H7 (cell line): ENCODE measurements at regions not wholly inside any gene's neighbourhood (a gene's known extent, or its start where the extent isn't known, plus 50 kb on each side); places are given as distances from the start of the nearest gene placed in this dataset.

Experiments used
- DNase-seq: peaks from one replicate; pipeline ENCODE4 v3.0.0; 2012
- H3K27me3 ChIP-seq: 2 replicates; pipeline ENCODE4 v1.6.0; 2011; ENCODE audit warnings: mild to moderate bottlenecking, low read length; ENCODE audit not compliant: control insufficient read depth, insufficient read depth
- H3K36me3 ChIP-seq: replicated peaks from 2 replicates; pipeline ENCODE4 v1.5.1; 2011; ENCODE audit warnings: low read length; ENCODE audit not compliant: control insufficient read depth, insufficient read depth
- H3K4me3 ChIP-seq: 2 replicates; pipeline ENCODE4 v1.5.1; 2011; ENCODE audit warnings: low read depth, mild to moderate bottlenecking, control low read depth, low read length, moderate library complexity; ENCODE audit not compliant: insufficient read depth

DNA sequence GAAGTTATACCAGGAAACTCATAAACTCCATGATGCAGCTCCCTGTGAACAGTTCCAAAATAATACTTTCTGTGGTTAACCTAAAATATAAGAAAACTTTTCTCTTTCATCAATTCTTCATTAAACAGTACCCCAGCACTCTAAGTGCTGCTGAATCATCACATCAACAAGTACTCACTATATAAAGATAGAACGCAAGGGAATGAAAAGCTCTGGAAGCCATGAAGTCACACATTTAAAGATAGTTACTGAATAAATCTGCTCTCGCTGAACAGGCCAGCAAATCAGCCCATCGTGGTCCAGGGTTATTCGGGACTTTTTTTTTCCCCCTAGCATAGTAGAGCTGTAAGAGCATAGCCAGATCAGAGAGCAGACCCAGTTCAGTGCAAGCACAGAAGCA is 254.3 kb downstream of the IPMK start:
- Histone ChIP-seq H3K36me3 (no peaks in the 10 kb centered on the region), H3K27me3 (no peaks in the 10 kb centered on the region), H3K4me3 (no peak overlapping the region)
- DNase-seq: no peak

DNA sequence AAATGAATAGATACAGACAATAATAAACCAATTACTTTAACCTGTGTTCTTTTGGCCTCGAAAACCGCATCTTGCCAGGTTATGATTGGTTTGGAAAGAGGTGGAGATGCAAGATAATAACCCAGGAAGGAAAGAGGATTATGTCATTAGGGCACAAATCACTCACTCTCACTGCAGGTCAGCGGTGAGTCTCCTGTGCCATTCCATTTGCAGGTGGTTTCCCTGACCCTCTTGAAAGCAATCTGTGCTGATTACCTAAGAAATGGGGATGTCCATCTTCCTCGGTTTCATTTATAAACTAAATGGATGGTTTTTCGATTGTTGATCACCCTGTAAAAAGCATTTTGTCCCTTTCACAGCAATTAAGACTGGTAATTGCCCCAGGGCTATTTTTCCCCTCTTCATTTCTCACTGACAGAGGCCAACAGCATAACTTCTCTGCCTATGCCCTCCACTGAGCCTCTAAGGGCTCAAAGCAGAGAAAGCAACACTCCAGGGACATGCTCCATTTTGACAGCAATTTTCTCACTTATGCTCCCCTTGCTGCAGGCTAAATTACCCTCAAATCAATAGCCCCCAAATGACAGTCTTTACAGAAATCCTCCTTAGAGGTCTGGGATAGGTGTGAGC is 257.5 kb downstream of the IPMK start:
- DNase-seq: no peak
- Histone ChIP-seq H3K36me3 (no peaks in the 10 kb centered on the region), H3K27me3 (no peaks in the 10 kb centered on the region), H3K4me3 (no peak overlapping the region)

DNA sequence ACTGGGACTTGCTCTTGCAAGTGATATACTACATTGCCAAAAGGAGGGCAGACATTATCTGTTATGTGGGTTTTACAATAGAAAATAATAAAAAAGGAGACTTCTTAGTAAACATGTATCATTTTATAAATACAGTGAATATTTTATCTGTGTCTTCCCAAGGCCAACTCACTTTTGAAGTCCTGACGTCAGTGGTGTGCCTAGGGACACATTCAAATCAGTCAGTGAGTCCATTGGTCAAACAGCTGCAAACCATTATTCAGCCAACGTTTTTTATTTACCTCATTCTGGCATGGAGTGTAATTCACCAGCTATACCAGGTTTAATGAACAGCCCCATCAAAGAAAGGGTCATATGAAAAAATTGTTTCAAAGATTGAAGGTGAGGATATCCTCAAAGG is 263.7 kb downstream of the IPMK start:
- no peak for DNase-seq
- H3K27me3 ChIP-seq: no peaks in the 10 kb centered on the region
- H3K36me3 ChIP-seq: no peaks in the 10 kb centered on the region
- no peak overlapping the region for H3K4me3 ChIP-seq

DNA sequence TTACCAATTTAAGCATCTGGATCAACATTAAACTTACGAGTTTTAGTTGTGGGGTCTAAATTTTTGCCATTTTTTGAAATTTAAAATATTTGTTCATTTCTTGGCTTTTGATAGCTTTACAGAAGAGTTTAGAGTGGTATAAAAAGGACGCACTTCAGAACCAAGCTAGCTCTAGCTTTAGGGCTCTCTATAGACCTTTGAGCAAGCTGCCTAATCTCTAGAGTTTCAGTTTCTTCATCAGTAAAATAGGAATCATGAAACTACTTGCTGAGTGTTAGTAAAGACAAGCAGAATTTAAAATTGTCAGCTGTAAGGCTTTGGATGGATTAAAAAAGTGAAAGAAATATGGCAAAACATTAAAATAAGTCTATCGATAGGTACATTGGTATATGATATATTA is 266.5 kb downstream of the IPMK start:
- Histone ChIP-seq H3K4me3 (no peak overlapping the region), H3K36me3 (no peaks in the 10 kb centered on the region), H3K27me3 (no peaks in the 10 kb centered on the region)
- no peak for DNase-seq

DNA sequence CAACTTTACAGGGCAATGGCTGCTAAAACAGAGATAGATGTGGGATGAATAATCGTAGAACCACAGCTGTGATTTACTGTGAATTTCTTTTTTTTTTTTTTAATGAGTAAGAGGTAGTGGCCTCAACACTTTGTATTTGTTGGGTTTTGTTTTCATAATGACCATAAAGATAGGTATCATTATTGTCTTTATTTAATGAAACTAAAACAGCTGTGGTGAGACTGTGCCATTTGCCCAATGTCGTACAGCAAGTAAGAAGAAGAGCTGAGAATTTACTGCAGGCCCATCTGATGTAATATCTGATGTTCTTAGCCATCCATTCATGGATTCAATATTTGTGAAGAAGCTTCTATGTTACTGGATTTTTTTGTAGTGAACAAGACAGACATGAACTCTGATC is 271.2 kb downstream of the IPMK start:
- Histone ChIP-seq H3K27me3 (no peaks in the 10 kb centered on the region), H3K36me3 (no peaks in the 10 kb centered on the region), H3K4me3 (no peak overlapping the region)
- DNase-seq: no peak

DNA sequence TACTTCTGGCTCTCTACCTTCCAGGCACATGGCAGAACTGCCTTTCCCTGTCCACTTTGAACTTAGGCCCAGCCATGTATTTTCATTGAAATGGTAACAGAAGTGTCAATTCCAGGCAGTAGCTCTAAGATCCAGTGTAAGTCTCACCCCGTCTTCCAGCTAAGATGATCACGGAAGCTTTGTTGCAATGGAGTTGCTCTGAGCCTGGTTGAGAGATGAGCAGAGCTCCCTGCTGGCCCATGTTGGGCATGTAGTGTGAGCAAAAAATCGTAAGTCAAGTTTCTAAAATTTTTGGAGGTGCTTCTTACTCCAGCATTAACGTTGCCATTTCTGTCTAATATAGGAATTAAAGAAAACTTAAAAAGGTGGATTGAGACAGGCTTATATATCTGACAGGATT is 274.4 kb downstream of the IPMK start:
- no peaks in the 10 kb centered on the region for H3K36me3 ChIP-seq
- no peak for DNase-seq
- no peaks in the 10 kb centered on the region for H3K27me3 ChIP-seq
- no peak overlapping the region for H3K4me3 ChIP-seq

DNA sequence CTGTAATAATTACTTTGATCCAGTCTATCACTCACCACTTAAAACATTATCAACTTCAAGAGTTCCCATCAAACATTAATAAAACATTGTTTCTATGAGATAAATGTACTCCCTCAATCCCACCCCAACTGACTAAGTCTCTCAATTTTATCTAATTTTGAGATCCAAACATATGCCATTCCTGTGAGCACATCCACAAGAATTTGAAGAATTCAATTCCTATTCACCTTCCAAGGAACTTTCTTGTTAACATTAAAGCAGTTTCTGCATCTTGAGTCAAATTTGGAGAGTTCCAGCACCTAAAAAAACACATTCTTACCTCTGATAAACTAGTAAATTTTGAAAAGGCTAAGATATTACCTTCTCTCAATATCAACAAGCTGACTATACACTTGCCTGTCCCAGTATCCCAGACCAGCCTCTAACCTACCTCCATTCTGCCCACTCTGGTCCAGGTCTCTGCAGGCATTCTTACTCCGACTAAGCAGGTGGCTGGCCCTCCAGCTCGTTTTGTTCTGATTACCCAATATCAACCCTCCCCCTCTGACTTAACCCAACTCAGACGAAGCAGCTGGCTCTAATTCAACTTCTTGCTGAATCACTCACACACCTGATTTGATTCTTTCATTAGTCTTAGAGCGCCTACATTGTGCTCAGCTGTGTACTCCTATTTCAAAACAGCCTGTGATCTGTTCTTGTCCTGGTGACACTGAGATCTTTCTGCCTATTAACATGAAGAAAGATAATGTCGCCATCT is 275.2 kb downstream of the IPMK start:
- no peaks in the 10 kb centered on the region for H3K36me3 ChIP-seq
- no peak for DNase-seq
- no peaks in the 10 kb centered on the region for H3K27me3 ChIP-seq
- H3K4me3 ChIP-seq: no peak overlapping the region

DNA sequence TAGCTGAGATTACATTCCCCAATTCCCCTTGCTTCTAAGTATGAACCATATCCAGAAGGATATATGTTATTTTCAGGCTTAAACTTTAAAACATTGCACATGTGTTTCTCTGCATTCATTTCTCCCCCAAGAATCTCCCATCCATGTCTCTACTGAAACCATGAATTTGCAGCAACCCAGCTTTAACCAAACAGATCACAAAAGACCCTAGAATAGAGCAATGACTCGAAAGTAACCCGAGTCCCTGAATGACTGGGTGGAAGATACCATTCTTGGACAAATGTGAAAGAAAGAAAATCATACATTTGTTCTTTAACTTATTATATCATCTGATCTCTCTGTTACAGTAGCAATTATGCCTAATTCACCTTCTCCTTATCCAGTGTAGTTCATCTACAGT is 278.7 kb downstream of the IPMK start:
- no peak overlapping the region for H3K4me3 ChIP-seq
- DNase-seq: no peak
- no peaks in the 10 kb centered on the region for H3K36me3 ChIP-seq
- no peaks in the 10 kb centered on the region for H3K27me3 ChIP-seq

DNA sequence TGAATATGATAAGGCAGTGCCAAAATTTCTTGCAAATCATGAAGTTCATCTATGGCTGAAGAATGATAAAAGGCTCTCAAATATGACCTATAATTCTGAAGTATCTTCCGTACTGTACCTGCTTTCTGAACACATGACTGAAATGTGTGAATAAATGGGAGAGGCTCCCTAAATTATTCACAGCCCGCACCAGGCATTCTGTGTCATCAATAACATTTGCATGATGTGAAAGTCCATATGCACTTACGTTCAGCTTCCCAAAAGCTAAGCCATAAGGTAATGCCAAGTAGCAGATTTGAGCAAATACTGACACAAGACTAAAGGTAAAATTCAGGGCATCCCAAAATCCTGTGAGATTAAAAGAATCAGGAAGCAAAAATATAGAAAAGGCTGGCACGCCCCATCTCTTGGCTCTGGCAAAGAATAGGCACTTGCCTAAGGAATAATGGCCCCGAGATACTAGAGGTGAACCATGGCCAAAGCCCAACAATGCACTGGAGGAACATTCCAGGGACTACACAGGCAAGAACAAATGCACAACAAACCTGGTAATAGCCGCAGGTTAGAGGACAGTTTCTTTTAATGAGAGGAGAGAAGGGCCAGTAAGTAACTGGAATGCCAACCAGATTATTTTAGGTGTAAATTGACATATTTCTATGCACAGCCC is 280.5 kb downstream of the IPMK start:
- DNase-seq: no peak
- no peaks in the 10 kb centered on the region for H3K36me3 ChIP-seq
- no peak overlapping the region for H3K4me3 ChIP-seq
- no peaks in the 10 kb centered on the region for H3K27me3 ChIP-seq

DNA sequence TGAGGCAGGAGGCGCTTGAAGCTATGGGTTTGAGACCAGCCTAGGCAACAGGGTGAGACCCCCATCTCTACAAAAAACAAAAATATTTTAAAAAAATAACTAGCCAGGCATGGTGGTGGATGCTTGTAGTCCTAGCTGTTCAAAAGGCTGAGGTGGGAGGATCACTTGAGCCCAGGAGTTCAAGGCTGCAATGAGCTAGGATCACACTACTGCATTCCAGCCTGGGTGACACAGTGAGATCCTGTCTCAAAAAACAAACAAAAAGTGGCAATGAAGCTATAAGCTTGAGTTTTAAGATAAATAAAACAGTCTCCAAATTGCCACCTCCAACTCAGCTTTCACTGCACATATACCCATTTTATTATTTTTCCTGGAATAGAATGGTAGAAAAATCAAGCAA is 281.3 kb downstream of the IPMK start:
- H3K27me3 ChIP-seq: no peaks in the 10 kb centered on the region
- no peak for DNase-seq
- H3K36me3 ChIP-seq: no peaks in the 10 kb centered on the region

DNA sequence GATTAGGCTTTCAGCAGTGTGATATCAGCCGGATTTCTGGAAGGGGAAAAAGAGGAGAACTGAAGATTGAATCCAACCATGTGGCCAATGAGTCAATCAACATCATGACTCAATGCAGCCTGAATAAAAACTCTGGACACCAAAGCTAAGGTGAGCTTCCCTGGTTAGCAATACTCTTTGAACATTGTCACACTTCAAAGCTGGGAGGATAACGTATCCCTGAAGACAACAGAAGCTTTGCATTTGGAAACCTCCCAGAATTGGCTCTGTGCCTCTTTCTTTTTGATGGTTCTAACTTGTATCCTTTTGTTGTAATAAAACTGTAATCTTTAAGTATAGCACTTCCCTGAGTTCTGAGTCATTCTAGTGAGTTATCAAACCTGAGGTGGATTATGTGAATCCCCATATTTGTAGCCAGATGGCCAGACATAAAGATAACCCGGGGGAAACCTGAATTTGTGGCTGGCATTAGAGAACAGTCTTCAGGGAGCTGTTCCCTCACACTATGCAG is 284.4 kb downstream of the IPMK start:
- Histone ChIP-seq H3K27me3 (no peaks in the 10 kb centered on the region), H3K36me3 (no peaks in the 10 kb centered on the region), H3K4me3 (no peak overlapping the region)
- no peak for DNase-seq

More for the DNA sequence above, 281.3 kb downstream of the IPMK start:
- no peak overlapping the region for H3K4me3 ChIP-seq

DNA sequence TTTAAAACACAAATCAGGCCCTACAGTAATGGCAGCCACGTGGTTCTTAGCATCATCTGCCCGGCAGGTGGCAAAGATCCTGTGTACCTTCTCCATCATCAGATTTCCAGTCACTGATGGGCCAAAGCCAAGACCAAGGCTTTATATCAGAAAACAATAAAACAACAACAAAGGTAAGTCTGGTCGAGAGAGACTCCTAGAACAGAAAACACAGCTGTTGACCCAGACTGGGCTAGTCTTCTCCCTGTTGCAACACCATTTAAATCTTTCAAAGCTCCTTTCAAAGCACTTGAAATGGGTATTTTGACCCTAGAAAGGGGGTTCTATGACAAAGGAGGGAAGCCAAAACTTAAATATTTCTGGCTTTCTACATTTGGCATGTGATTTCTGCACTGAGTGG is 285.6 kb downstream of the IPMK start:
- H3K36me3 ChIP-seq: no peaks in the 10 kb centered on the region
- H3K27me3 ChIP-seq: no peaks in the 10 kb centered on the region
- DNase-seq: no peak
- no peak overlapping the region for H3K4me3 ChIP-seq

DNA sequence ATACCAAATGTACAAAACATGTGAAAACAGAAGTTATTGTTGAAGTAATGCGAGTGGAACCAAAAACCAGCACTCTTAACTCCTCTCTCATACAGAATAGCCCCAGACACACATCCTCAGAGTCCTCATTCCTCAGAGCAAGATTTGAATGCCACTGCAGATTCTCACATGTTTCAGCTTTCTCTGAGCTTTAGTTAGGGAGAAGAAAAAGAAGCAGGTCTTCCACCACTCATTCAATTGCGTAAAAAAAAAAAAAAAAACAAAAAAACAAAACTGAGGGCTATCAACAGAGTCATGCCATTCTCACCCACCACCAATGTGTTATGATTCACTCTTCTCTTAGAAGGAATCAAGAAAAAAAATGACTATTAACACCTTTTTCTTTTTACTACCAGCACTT is 287.7 kb downstream of the IPMK start:
- DNase-seq: no peak
- Histone ChIP-seq H3K36me3 (no peaks in the 10 kb centered on the region), H3K27me3 (no peaks in the 10 kb centered on the region)

DNA sequence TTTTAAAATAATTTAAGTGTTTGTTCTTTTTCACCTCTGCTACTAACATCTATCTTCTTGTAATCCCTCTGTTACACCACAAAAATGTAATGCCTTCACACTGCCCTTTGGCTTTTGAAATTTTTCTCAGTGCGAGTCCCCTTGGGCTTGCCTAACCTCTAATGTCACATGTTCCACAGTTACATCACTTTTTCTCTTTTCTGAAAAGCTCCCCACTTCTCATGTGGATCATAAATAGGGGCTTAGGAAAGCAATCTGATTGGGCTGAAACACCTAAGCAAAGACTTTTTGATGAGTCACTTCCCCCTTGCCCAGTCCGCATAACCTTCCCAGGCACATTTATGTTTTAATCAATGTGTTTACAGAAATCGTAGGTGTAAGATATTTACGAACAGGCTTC is 288.2 kb downstream of the IPMK start:
- no peaks in the 10 kb centered on the region for H3K36me3 ChIP-seq
- no peak overlapping the region for H3K4me3 ChIP-seq
- H3K27me3 ChIP-seq: no peaks in the 10 kb centered on the region
- no peak for DNase-seq

More for the DNA sequence above, 287.7 kb downstream of the IPMK start:
- no peak overlapping the region for H3K4me3 ChIP-seq

DNA sequence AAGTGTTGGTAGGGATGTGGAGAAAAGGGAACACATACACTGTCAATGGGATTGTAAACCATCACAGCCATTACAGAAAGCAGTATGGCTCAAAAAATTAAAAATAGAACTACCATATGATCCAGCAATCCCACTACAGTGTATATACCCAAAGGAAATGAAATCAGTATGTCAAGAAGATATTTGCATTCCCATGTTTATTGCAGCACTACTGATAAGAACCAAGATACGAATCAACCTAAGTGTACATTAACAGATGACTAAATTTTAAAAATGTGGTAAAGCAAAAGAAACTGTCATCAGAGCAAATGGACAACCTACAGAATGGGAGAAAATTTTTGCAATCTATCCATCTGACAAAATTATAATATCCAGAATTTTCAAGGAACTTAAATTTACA is 290.4 kb downstream of the IPMK start:
- Histone ChIP-seq H3K27me3 (no peaks in the 10 kb centered on the region), H3K36me3 (no peaks in the 10 kb centered on the region), H3K4me3 (no peak overlapping the region)
- no peak for DNase-seq
